Activated CD8-positive, alpha-beta memory T cell treated with anti-CD3 and anti-CD28 coated beads, Interleukin-2, amount 50 U/mL, for 24 hours (primary cell): ENCODE measurements at regions not wholly inside any gene's neighbourhood (a gene's known extent, or its start where the extent isn't known, plus 50 kb on each side); places are given as distances from the start of the nearest gene placed in this dataset.

Experiments used
- DNase-seq: peaks from one replicate; pipeline ENCODE4 v3.0.0-alpha.2; 2020; ENCODE audit errors: extremely low read depth

GRCh38 chr14:94717808-94718207 is 52.1 kb downstream of the GSC start:
- no peak for DNase-seq

- DNase-seq: no peak
These were observed 52.9 kb downstream of the GSC start for GRCh38 chr14:94716976-94717375.

- no peak for DNase-seq
These were observed 56.8 kb downstream of the GSC start for GRCh38 chr14:94713115-94713514.

- DNase-seq: no peak
These were observed 59.2 kb downstream of the GSC start for GRCh38 chr14:94710731-94711130.

- no peak for DNase-seq
These were observed 62.4 kb downstream of the GSC start for GRCh38 chr14:94707494-94707893.

GRCh38 chr14:94706133-94706532 is 63.8 kb downstream of the GSC start:
- DNase-seq: no peak

- no peak for DNase-seq
These were observed 67.3 kb downstream of the GSC start for GRCh38 chr14:94702629-94703028.

- no peak for DNase-seq
These were observed 68.0 kb downstream of the GSC start for GRCh38 chr14:94701861-94702370.

- DNase-seq: no peak
These were observed 69.6 kb downstream of the GSC start for GRCh38 chr14:94700336-94700735.

- no peak for DNase-seq
These were observed 70.1 kb downstream of the GSC start for GRCh38 chr14:94699831-94700230.

- DNase-seq: no peak
These were observed 71.9 kb downstream of the GSC start for GRCh38 chr14:94697773-94698556.

- DNase-seq: no peak
These were observed 73.4 kb downstream of the GSC start for GRCh38 chr14:94696518-94696917.

- DNase-seq: no peak
These were observed 74.7 kb downstream of the GSC start for GRCh38 chr14:94695231-94695630.

- DNase-seq: no peak
These were observed 78.3 kb downstream of the GSC start for GRCh38 chr14:94691660-94692034.

- no peak for DNase-seq
These were observed 78.8 kb downstream of the GSC start for GRCh38 chr14:94690896-94691659.

GRCh38 chr14:94690486-94690885 is 78.3 kb downstream of the SERPINA3 start:
- DNase-seq: no peak

GRCh38 chr14:94689985-94690400 is 77.8 kb downstream of the SERPINA3 start:
- no peak for DNase-seq

GRCh38 chr14:94689218-94689984 is 77.2 kb downstream of the SERPINA3 start:
- peak; percentile 3 for DNase-seq

GRCh38 chr14:94686511-94687160 is 74.4 kb downstream of the SERPINA3 start:
- no peak for DNase-seq

GRCh38 chr14:94685681-94686485 is 73.7 kb downstream of the SERPINA3 start:
- DNase-seq: no peak

GRCh38 chr14:94685166-94685581 is 73.0 kb downstream of the SERPINA3 start:
- DNase-seq: no peak
